IPS DF 4.7 (cell line): ENCODE measurements at regions not wholly inside any gene's neighbourhood (a gene's known extent, or its start where the extent isn't known, plus 50 kb on each side); places are given as distances from the start of the nearest gene placed in this dataset.

ENCODE experiments used
- DNase-seq: peaks from one replicate; pipeline ENCODE4 v3.0.0-alpha.2; 2013; ENCODE audit warnings: low spot score; ENCODE audit errors: extremely low read depth

DNA sequence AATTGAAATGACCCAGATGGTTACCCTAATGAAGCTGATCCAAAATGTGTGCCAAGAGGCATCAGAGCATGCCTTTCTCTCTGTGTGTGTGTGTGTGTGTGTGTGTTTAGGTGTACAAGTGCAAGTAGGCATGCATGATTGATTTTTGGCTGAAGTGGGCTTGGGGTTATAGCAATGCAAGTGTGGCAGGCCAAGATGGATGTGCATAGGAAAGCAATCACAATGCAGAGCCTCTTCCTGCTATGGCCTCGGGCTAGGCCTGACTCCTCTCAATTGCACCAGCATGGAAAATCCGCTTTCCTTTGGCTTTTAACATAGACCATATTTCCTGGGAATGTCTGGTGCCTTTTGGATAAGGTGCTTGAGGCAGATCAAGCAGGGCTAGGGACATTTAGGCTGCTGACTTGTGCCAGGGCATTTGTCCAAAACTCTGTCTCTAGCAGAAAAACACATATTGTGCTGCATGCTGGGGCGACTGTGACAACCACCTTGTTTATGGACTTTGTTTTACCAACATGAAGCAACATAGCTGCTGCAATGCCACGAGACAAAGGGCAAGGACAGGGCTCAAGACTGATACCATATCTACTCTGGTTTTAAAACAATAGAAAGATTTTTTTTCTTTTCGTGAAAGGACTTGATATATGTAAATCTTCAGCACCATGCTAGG is 395.7 kb downstream of the RAPGEF2 start:
- DNase-seq, result no peak

DNA sequence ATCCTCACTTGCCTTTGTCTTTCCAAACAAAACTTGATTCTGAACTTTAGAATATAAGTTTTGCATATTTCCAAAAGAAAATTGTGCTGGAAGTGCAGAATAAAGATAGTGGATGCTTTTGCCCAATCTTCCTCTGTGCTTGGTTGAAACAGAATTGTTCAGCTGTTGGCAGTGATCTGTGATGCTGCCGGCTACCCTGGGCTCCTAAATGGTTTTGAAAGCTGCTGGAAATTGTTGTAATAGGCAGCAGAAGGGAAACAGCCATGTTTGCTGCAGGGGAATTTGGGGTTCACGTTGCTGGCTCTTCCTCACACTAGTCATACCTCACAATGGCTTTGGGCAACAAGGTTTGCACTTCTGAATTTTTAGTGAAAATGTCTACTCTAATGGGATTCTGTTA is 398.0 kb downstream of the RAPGEF2 start:
- DNase-seq, result no peak

DNA sequence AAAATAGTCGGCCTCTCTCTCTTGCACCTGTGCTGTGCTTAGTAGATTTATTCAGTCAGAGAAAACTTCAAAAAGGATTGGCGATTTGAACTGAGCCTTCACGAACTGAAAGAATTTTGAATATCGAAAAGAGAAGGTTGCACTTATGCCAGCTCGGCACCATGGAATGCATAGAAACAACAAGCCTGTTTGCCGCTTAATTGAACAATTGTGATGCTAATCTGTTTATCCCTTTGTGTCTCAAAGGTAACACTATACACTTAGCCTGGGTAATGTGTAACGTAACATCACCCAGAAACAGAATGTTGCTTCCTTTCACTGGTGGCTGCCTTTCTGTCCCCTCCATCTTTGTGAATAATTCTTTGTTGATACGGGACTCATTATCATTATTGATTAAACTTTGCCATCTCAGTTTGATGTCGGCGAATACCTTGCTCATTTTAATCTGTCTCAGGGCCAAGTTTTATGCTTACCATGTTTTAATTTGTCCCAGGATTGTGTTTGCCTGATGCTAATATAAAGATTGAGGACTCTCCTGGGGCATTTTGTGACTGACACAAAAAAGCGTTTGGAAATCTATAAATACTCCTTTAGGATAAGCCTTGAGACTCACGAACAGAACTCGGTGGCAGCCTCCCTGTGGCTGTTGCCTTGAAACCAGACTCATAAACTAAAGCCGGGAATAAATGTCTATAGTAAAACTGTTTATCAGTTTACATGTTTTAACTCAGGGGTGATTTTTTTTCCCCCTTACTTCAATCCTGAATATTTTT is 400.5 kb downstream of the RAPGEF2 start:
- no peak for DNase-seq

- DNase-seq, result no peak
Observed at GRCh38 chr4:159504684-159505083, 401.8 kb downstream of the RAPGEF2 start.

GRCh38 chr4:159505266-159505975 is 402.5 kb downstream of the RAPGEF2 start:
- no peak for DNase-seq

GRCh38 chr4:159506801-159507517 is 404.1 kb downstream of the RAPGEF2 start:
- DNase-seq, result no peak

- no peak for DNase-seq
Observed at GRCh38 chr4:159508917-159509500, 406.1 kb downstream of the RAPGEF2 start.

- no peak for DNase-seq
Observed at GRCh38 chr4:159512348-159512747, 409.5 kb downstream of the RAPGEF2 start.

DNA sequence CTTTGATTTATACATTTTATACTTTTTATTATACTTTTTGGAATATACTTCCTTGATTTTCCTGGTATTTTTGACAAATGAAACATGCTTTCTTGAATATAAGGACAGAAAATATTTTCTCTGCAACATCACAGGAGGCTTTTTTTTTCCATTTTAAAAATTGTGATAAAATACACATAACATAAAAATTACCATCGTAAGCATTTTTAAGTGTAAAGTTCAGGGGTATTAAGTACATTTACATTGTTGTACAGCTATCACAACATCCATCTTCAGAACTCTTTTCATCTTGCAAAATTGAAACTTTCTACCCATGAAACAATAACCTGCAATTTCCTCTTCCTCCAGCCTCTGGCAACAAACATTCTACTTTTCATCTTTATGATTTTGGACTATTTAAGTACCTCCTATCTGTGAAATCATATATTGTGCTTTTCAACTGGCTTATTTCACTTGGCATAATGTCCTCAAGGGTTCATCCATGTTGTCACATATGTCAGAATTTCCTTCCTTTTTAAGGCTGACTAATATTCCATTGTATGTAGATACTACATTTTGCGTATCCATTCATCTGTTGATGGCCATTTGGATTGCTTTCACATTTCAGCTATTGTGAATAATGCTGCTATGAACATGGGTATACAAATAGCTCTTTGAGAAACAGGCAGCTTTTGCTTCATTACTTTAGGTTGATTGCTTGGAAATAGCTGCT is 412.6 kb downstream of the RAPGEF2 start:
- no peak for DNase-seq

- DNase-seq, result no peak
Observed at GRCh38 chr4:159516556-159517140, 413.8 kb downstream of the RAPGEF2 start.

GRCh38 chr4:159520074-159520473 is 417.2 kb downstream of the RAPGEF2 start:
- no peak for DNase-seq

GRCh38 chr4:159526172-159526571 is 423.3 kb downstream of the RAPGEF2 start:
- no peak for DNase-seq

GRCh38 chr4:159534655-159535054 is 431.8 kb downstream of the RAPGEF2 start:
- no peak for DNase-seq

DNA sequence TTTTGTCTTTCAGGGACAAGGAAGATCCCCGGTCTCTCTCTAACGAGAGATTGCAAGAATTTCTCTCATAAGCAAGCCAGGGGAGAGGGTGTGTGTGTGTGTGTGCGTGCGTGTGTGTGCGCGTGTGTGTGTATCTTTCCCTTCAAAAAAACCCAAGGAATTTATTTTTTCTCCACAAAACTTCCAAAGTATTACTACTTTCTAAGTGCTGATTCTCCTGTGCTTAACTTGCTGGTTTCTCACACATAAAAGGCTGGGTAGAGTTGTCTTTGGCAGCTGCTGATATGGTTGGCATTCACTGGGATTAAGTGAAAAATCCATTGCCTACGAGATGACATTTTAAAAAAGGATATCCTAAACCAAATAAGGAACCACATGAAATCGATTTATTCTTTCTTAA is 435.7 kb downstream of the RAPGEF2 start:
- no peak for DNase-seq

DNA sequence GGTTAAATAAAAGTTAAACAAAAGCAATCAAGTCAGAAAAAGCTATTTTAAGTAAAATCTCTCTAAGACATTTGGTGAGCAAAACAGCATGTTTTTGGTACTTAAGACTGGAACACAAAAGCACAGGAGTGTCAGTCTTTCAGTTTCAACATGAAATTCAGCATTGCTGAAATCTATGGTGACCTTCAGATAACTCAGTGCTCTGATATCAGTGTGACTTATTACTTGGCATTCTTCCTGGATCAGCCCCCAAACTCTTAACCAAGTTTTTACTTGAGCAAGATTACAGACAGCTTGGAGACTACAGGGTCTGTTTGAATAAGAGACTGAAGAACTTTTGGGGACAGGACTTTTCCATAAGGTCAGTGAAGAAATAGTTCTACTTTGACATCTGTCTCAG is 437.2 kb downstream of the RAPGEF2 start:
- DNase-seq, result no peak

- no peak for DNase-seq
Observed at GRCh38 chr4:159540501-159540900, 437.6 kb downstream of the RAPGEF2 start.

DNA sequence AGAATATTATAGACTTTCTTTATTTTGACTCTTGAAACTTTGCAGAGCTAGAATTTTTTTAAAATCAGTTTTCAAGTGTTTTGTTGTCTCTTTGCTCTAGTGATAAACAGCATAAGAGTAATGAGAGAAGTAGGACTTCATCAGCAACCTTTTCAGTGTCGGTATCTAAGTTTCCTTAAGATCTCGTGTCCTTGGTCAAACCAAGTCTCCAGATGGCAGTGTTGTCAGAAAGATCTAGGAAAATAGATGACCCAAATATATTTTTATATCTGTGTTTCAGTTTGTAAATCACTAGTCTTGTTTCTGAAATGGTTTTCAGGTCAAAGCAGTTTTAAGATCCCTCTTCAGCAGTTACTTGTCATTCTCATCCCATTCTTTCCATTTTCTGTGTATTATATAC is 438.3 kb downstream of the RAPGEF2 start:
- no peak for DNase-seq

DNA sequence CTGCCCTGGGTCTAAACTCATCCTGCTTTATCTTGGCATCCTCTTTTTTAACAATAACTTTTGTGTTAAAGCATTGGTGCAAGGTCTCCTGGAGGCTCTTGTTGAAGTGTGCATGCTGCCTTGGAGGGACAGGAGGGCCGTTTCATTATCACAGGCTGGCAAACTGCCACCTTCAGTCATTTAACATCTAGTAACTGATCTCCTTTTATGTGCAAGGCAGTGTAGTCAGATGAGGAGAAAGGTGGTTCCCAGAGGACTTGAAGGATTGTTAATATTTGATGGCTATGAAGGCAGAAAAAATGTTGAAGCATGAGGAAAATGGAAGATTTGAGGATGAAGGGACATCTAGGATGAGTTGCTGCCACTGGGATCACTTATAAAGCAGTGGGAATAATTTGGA is 439.4 kb downstream of the RAPGEF2 start:
- DNase-seq, result no peak

DNA sequence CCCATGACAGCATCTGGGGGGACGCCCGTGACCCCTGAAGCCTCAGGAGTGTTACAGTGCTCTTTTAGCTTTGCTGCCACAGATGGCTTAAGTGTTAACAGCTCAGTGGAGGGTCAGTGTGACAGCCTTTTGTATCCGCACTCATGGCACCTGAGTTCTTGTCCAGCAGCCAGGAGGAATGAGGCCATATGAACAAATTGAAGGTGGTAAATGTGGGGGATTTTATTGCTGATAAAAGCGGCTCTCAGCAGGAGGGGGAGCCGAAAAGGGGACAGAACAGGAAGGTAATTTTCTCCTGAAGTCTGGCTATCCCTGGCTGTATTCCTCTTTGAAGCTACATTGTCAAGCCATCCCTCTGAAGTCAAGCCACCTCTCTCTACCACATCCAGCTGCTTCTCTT is 441.0 kb downstream of the RAPGEF2 start:
- no peak for DNase-seq

DNA sequence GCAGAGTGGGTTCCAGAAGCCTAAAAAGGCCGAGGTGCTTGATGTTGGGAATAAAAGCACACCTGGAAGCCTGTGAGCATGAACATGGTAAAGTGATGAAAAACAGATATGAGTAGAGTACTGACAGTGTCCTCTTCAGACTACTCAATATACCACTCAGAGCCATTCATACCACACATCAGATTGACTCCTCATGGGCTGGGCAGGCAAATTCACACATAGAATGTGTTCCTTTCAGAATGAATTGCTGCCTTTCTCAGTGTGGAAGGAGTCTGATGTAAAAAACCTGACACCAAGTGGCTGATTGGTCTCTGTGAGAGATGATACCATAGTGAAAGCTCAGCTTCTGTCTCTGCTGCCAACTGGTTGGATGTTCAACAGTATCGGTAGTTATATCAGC is 442.7 kb downstream of the RAPGEF2 start:
- DNase-seq, result no peak
